Kidney epithelial cell (primary cell): ENCODE measurements at regions not wholly inside any gene's neighbourhood (a gene's known extent, or its start where the extent isn't known, plus 50 kb on each side); places are given as distances from the start of the nearest gene placed in this dataset.
"Not testable (repeated sequence)": the region's sequence is repeated elsewhere in the genome, so short reads cannot be mapped to it uniquely, and the experiment has no call there.

Source experiments
- DNase-seq: peaks from one replicate; pipeline ENCODE4 v3.0.0-alpha.2; 2010; ENCODE audit warnings: low read depth
- H3K27me3 ChIP-seq: 2 replicates; pipeline ENCODE4 v1.6.0; 2011; ENCODE audit warnings: low read length; ENCODE audit not compliant: control insufficient read depth, insufficient read depth
- H3K36me3 ChIP-seq: 2 replicates; pipeline ENCODE4 v1.5.1; 2011; ENCODE audit warnings: low read length; ENCODE audit not compliant: control insufficient read depth, insufficient read depth
- H3K4me3 ChIP-seq: 2 replicates; pipeline ENCODE4 v1.5.1; 2011; ENCODE audit warnings: low read depth, mild to moderate bottlenecking, control low read depth, low read length
- TF ChIP-seq, protein P1 (sequence below): IDR thresholded peaks from 2 replicates; pipeline ENCODE4 v1.5.1; 2011; ENCODE audit warnings: mild to moderate bottlenecking, moderate library complexity, low read length, control low read depth, inconsistent platforms; ENCODE audit not compliant: insufficient read depth, poor library complexity, severe bottlenecking

DNA sequence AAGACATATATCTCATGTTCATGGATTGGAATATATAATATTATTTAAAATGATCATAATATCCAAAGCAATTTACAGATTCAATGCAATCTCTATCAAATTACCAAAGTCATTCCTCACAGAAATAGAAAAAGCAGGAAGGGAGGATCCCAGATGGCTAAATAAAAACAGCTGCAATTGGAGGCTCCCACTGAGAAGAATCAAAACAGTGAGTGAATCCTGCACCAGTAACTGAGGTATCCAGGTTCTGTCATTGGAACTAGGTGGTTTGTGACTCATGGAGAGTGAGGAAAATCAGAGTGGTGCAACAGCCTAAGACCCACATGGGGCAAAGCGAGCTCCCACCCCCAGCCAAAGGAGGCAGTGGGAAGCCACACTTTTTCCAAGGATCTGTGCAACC is 128.4 kb downstream of the MTERF1 start:
- Histone ChIP-seq H3K27me3 (no peaks in the 10 kb centered on the region), H3K36me3 (no peaks in the 10 kb centered on the region), H3K4me3 (no peak overlapping the region)
- TF ChIP-seq, protein P1, sequence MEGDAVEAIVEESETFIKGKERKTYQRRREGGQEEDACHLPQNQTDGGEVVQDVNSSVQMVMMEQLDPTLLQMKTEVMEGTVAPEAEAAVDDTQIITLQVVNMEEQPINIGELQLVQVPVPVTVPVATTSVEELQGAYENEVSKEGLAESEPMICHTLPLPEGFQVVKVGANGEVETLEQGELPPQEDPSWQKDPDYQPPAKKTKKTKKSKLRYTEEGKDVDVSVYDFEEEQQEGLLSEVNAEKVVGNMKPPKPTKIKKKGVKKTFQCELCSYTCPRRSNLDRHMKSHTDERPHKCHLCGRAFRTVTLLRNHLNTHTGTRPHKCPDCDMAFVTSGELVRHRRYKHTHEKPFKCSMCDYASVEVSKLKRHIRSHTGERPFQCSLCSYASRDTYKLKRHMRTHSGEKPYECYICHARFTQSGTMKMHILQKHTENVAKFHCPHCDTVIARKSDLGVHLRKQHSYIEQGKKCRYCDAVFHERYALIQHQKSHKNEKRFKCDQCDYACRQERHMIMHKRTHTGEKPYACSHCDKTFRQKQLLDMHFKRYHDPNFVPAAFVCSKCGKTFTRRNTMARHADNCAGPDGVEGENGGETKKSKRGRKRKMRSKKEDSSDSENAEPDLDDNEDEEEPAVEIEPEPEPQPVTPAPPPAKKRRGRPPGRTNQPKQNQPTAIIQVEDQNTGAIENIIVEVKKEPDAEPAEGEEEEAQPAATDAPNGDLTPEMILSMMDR, result no peak
- DNase-seq, result no peak

DNA sequence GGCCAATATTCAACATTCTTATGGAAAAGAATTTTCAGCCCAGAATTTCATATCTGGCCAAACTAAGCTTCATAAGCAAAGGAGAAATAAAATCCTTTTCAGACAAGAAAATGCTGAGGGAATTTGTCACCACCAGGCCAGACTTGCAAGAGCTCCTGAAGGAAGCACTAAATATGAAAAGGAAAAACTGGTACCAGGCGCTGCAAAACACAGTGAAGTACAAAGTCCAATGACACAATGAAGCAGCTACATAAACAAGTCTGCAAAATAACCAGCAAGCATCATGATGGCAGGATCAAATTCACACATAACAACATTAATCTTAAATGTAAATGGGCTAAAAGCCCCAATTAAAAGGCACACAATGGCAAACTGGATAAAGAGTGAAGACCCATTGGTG is 126.2 kb downstream of the MTERF1 start:
- H3K4me3 ChIP-seq, H3K27me3 ChIP-seq, DNase-seq, H3K36me3 ChIP-seq: not testable (repeated sequence)

DNA sequence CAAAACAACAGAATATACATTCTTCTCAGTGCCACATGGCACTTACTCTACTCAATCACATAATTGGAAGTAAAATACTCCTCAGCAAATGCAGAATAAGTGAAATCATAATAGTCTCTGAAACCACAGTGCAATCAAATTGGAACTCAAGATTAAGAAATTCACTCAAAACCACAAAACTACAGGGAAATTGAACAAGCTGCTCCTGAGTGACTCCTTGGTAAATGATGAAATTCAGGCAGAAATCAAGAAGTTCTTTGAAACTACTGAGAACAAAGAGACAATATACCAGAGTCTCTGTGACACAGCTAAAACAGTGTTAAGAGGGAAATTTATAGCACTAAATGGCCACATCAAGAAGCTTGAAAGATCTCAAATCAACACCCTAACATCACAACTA is 125.4 kb downstream of the MTERF1 start:
- H3K4me3 ChIP-seq, H3K36me3 ChIP-seq, H3K27me3 ChIP-seq, DNase-seq: not testable (repeated sequence)

DNA sequence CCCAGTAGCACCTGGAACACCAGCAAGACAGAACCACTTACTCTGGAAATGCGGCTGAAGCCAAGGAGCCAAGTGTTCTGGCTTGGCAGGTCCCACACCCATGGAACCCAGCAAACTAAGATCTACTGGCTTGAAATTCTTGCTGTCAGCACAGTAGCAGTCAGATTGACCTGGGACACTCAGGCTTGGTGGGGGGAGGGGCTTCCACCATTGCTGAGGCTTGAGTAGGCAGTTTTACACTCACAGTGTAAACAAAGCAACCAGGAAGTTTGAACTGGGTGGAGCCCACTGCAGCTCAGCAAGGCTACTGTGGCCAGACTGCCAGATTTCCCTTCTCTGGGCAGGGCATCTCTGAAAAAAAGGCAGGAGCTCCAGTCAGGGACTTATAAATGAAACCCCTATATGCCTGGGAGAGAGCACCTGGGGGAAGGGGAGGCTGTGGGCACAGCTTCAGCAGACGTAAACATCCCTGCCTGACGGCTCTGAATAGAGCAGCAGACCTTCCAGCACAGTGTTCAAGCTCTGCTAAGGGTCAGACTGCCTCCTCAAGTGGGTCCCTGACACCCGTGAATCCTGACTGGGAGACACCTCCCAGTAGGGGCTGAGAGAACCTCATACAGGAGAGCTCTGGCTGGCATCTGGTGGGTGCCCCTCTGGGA is 121.2 kb downstream of the MTERF1 start:
- no peaks in the 10 kb centered on the region for H3K27me3 ChIP-seq
- H3K4me3 ChIP-seq, result no peak overlapping the region
- peak; percentile 9 for DNase-seq
- TF ChIP-seq, protein P1, result no peak
- no peaks in the 10 kb centered on the region for H3K36me3 ChIP-seq

DNA sequence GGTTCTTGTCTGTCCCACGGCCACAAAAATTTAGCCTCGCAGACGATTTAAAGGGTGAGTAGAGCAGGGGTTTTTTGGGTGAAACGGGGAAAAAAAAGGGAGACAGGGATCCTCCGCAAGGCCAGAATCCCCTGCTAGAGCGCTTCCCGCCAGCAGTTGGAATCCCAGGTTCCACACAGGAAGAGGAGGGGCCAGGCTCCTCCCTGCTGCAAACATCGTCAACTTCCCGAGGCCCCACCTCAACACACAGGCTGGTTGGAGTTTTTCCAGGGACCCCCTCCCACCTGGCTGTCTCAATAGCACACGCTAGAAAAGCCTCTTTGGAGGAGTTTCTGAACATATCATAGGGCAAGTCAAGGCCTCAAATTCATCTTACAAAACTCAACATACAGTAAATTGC is 112.7 kb downstream of the MTERF1 start:
- Histone ChIP-seq H3K36me3 (no peaks in the 10 kb centered on the region), H3K27me3 (no peaks in the 10 kb centered on the region), H3K4me3 (no peak overlapping the region)
- TF ChIP-seq, protein P1, result no peak
- no peak for DNase-seq

DNA sequence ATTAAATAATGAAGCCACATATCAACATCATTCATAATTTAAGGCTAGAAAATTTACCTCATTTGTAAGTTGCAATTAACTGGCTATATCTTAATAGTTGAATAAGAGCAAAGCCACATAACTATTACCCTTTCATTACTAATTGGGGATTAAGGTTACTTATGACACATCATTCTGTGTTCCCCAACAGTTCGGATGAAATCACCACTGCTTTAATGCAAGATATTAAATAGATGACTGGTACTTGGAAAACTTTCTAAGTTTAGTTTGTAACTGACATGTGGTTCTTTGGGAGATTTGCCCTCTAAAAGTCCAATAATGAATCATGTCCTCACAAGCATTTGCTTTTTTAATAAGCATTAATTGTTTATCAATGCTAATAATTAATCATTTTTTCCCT is 109.1 kb downstream of the MTERF1 start:
- TF ChIP-seq, protein P1, result no peak
- H3K4me3 ChIP-seq, result no peak overlapping the region
- no peaks in the 10 kb centered on the region for H3K27me3 ChIP-seq
- no peak for DNase-seq
- H3K36me3 ChIP-seq, result no peaks in the 10 kb centered on the region
